ENCODE measurements at regions not wholly inside any gene's neighbourhood (a gene's known extent, or its start where the extent isn't known, plus 50 kb on each side); places are given as distances from the start of the nearest gene placed in this dataset.

- no peak for FAIRE-seq
- POLR2A ChIA-PET = no interaction called here
These were observed 57.5 kb upstream of the TRA2B start for GRCh38 chr3:185995352-185995751.

GRCh38 chr3:185992831-185993374 lies 55.1 kb upstream of the TRA2B start:
- no peak overlapping the region for H2AFZ ChIP-seq (ENCODE audit: low read length)
- no peak overlapping the region for H3K27ac ChIP-seq (ENCODE audit: extremely low read length, insufficient read depth, low read length)
- CTCF ChIA-PET (ENCODE audit: low intra/inter-chr PET ratio, low total read pairs) = no interaction called here
- 0 out of 2 replicates have a peak, but pooled peaks cover 5% of the 10 kb centered on the region for H3K4me1 ChIP-seq (ENCODE audit: insufficient read depth, low read length)
- H3K27me3 ChIP-seq (ENCODE audit: control insufficient read depth in 1 of 2, insufficient read depth in 2 of 2, low read length in 2 of 2) = peaks cover 2 to 18% of the 10 kb centered on the region in 2 experiments; a peak in 4 of 5 replicates
- DNase-seq (ENCODE audit: low spot score) = no peak
- POLR2A ChIA-PET = no interaction called here
- no peaks in the 10 kb centered on the region for H3K36me3 ChIP-seq (replicated peaks in 1 of 2; ENCODE audit: control insufficient read depth in 1 of 2, insufficient read depth in 2 of 2, low read length in 2 of 2)
- no peaks in the 10 kb centered on the region for H4K20me1 ChIP-seq (ENCODE audit: insufficient read depth, low read length)
- in situ Hi-C loops (cut with HindIII; ENCODE audit: extremely low pct_ligation_motif_present, low pct_unique_long_range_greater_than_20kb) (loop anchor here (25.0 kb wide), 1 partner anchor 819 kb away; the partner anchor contains the start of gene RFC4), intact Hi-C loops (cut with micrococcal nuclease; ENCODE audit: unreplicated experiment) (no loop called here)
- no peak for ATAC-seq
- no TSS peak for BruUV-seq (replicated peaks)
- FAIRE-seq = no peak
- no peaks in the 10 kb centered on the region for H3K9me3 ChIP-seq (ENCODE audit: low read length)
- H3K4me2 ChIP-seq (ENCODE audit: low read depth, low read length) = no peak overlapping the region
- H3K79me2 ChIP-seq (ENCODE audit: insufficient read depth, low read length) = no peaks in the 10 kb centered on the region
- H3K9ac ChIP-seq (ENCODE audit: insufficient read depth, low read depth, low read length) = no peak overlapping the region
- no peak overlapping the region for H3K4me3 ChIP-seq (replicated peaks in 1 of 3; ENCODE audit: insufficient read depth in 1 of 3, low read depth in 2 of 3, low read length in 3 of 3)
- WGBS (ENCODE audit: low lambda C conversion rate) = 51% methylated on average over 9 of the region's 9 CpGs
- TF ChIP-seq REXO4 (CRISPR knock-in tag; IDR thresholded peaks at IDR 0.05; ENCODE audit: borderline replicate concordance) (no peak), MLLT10 (CRISPR knock-in tag; IDR thresholded peaks at IDR 0.05) (no peak), SRY (CRISPR knock-in tag; IDR thresholded peaks at IDR 0.05) (no peak), KLF9 (CRISPR knock-in tag; IDR thresholded peaks at IDR 0.05; ENCODE audit: low read depth) (no peak), SATB2 (CRISPR knock-in tag; IDR thresholded peaks at IDR 0.05) (no peak), ZFP36L2 (CRISPR knock-in tag; IDR thresholded peaks at IDR 0.05) (no peak), NBN (conservative IDR thresholded peaks at IDR 0.05) (no peak), GPN1 (CRISPR knock-in tag; IDR thresholded peaks at IDR 0.05; ENCODE audit: borderline replicate concordance) (no peak), ZBTB20 (CRISPR knock-in tag; IDR thresholded peaks at IDR 0.05; ENCODE audit: borderline replicate concordance, low read depth) (no peak), PCBP1 (IDR thresholded peaks at IDR 0.05; ENCODE audit: borderline replicate concordance, low read depth, low read length) (no peak), CENPT (CRISPR knock-in tag; IDR thresholded peaks at IDR 0.05; ENCODE audit: low read depth) (no peak), ZNF883 (CRISPR knock-in tag; IDR thresholded peaks at IDR 0.05; ENCODE audit: not compliant biosample characterization) (no peak), MTF1 (CRISPR knock-in tag; IDR thresholded peaks at IDR 0.05) (no peak), MXD1 (CRISPR knock-in tag; IDR thresholded peaks at IDR 0.05) (no peak), SP5 (CRISPR knock-in tag; IDR thresholded peaks at IDR 0.05; ENCODE audit: borderline replicate concordance, low read depth) (no peak), ZNF543 (CRISPR knock-in tag; IDR thresholded peaks at IDR 0.05) (no peak), STAG1 (CRISPR knock-in tag; IDR thresholded peaks at IDR 0.05) (no peak), DZIP1 (CRISPR knock-in tag; IDR thresholded peaks at IDR 0.05) (no peak)

More at GRCh38 chr3:185995352-185995751, 57.5 kb upstream of the TRA2B start:
- Histone ChIP-seq H3K4me1 (ENCODE audit: insufficient read depth, low read length) (no peaks in the 10 kb centered on the region), H3K4me3 (replicated peaks in 1 of 3; ENCODE audit: insufficient read depth in 1 of 3, low read depth in 2 of 3, low read length in 3 of 3) (no peak overlapping the region), H3K36me3 (replicated peaks in 1 of 2; ENCODE audit: control insufficient read depth in 1 of 2, insufficient read depth in 2 of 2, low read length in 2 of 2) (no peaks in the 10 kb centered on the region), H3K79me2 (ENCODE audit: insufficient read depth, low read length) (no peaks in the 10 kb centered on the region), H2AFZ (ENCODE audit: low read length) (no peak overlapping the region), H4K20me1 (ENCODE audit: insufficient read depth, low read length) (no peaks in the 10 kb centered on the region), H3K9ac (ENCODE audit: insufficient read depth, low read depth, low read length) (no peak overlapping the region), H3K27ac (ENCODE audit: extremely low read length, insufficient read depth, low read length) (no peak overlapping the region), H3K27me3 (ENCODE audit: control insufficient read depth in 1 of 2, insufficient read depth in 2 of 2, low read length in 2 of 2) (peaks cover 2 to 18% of the 10 kb centered on the region in 2 experiments; a peak in 4 of 5 replicates), H3K9me3 (ENCODE audit: low read length) (no peaks in the 10 kb centered on the region), H3K4me2 (ENCODE audit: low read depth, low read length) (no peak overlapping the region)
- in situ Hi-C loops (cut with HindIII; ENCODE audit: extremely low pct_ligation_motif_present, low pct_unique_long_range_greater_than_20kb) (loop anchor here (25.0 kb wide), 1 partner anchor 817 kb away; the partner anchor contains the start of gene RFC4), intact Hi-C loops (cut with micrococcal nuclease; ENCODE audit: unreplicated experiment) (no loop called here)
- BruUV-seq (replicated peaks) = no TSS peak
- ATAC-seq (no peak), DNase-seq (ENCODE audit: low spot score) (no peak)
- CTCF ChIA-PET (ENCODE audit: low intra/inter-chr PET ratio, low total read pairs) = no interaction called here
- no peak for TF ChIP-seq NFRKB (IDR thresholded peaks at IDR 0.05)
- WGBS (ENCODE audit: low lambda C conversion rate) = 69% methylated on average over 3 of the region's 3 CpGs

Data from HepG2 (cell line).